ENCODE measurements at regions not wholly inside any gene's neighbourhood (a gene's known extent, or its start where the extent isn't known, plus 50 kb on each side); places are given as distances from the start of the nearest gene placed in this dataset.

DNA sequence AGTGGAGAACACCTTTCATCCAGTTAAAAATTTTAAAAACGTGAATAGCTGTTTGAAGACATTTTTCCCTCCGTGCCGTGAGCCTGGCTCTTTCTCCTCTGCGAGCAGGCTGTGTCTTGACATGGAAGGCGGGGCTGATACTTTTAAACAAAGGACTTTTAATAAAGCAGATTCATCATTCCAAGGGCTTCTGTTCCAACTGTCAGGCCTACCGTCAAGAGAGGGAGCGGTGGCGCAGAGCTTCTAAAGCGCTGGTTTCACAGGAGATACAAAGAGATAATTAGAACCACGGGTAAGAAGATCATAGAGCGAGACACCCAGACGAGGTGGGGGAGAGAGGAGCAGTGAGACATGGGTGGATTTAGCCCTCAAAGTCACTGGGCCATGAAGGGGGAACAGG, 247.4 kb upstream of the C1orf174 start:
- TF ChIP-seq EGR1 (IDR thresholded peaks at IDR 0.05) (no peak), FOXM1 (IDR thresholded peaks at IDR 0.05; ENCODE audit: borderline replicate concordance, low read depth) (no peak), TAF1 (IDR thresholded peaks at IDR 0.05; ENCODE audit: low read depth) (no peak), TEAD4 (IDR thresholded peaks at IDR 0.05) (no peak), YY1 (IDR thresholded peaks at IDR 0.05; ENCODE audit: low read depth) (no peak), CEBPB (IDR thresholded peaks at IDR 0.05) (no peak), NFIC (IDR thresholded peaks at IDR 0.05) (no peak)
- TF ChIP-seq, protein P1, sequence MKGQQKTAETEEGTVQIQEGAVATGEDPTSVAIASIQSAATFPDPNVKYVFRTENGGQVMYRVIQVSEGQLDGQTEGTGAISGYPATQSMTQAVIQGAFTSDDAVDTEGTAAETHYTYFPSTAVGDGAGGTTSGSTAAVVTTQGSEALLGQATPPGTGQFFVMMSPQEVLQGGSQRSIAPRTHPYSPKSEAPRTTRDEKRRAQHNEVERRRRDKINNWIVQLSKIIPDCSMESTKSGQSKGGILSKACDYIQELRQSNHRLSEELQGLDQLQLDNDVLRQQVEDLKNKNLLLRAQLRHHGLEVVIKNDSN (IDR thresholded peaks at IDR 0.05) = no peak

DNA sequence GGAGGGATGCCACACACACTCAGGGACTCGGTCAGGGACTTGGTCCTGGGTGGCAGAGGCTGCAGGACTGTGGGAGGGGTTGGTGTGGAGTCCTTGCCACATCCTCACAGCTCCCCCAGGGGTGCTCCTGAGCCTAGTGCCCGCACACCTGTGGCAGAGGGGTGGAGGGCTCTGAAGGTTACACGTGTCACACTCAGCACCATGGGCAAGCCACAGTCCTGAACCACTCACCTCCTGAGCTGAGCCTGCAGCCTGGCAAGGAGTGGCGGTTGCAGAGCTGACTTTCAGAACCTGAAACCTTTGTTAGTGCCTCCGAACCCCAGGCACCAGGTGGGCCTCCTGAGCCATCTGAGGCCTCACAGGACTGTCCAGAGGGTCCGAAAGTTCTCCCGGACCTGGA, 249.2 kb upstream of the C1orf174 start:
- TF ChIP-seq CREB1 (IDR thresholded peaks at IDR 0.05; ENCODE audit: low read depth) (no peak), NFIC (IDR thresholded peaks at IDR 0.05) (no peak), EP300 (IDR thresholded peaks at IDR 0.05; ENCODE audit: borderline replicate concordance) (no peak), TCF12 (IDR thresholded peaks at IDR 0.05; ENCODE audit: low read depth) (no peak), TAF1 (IDR thresholded peaks at IDR 0.05; ENCODE audit: low read depth) (no peak), EGR1 (IDR thresholded peaks at IDR 0.05) (no peak), FOXM1 (IDR thresholded peaks at IDR 0.05; ENCODE audit: borderline replicate concordance, low read depth) (no peak), ZBTB7A (IDR thresholded peaks at IDR 0.05; ENCODE audit: low read depth) (no peak), TEAD4 (IDR thresholded peaks at IDR 0.05) (no peak), RAD21 (IDR thresholded peaks at IDR 0.05; ENCODE audit: low read depth) (no peak), YY1 (IDR thresholded peaks at IDR 0.05; ENCODE audit: low read depth) (no peak)
- TF ChIP-seq, protein P2, sequence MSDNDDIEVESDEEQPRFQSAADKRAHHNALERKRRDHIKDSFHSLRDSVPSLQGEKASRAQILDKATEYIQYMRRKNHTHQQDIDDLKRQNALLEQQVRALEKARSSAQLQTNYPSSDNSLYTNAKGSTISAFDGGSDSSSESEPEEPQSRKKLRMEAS (IDR thresholded peaks at IDR 0.05) = no peak
- TF ChIP-seq, protein P3, sequence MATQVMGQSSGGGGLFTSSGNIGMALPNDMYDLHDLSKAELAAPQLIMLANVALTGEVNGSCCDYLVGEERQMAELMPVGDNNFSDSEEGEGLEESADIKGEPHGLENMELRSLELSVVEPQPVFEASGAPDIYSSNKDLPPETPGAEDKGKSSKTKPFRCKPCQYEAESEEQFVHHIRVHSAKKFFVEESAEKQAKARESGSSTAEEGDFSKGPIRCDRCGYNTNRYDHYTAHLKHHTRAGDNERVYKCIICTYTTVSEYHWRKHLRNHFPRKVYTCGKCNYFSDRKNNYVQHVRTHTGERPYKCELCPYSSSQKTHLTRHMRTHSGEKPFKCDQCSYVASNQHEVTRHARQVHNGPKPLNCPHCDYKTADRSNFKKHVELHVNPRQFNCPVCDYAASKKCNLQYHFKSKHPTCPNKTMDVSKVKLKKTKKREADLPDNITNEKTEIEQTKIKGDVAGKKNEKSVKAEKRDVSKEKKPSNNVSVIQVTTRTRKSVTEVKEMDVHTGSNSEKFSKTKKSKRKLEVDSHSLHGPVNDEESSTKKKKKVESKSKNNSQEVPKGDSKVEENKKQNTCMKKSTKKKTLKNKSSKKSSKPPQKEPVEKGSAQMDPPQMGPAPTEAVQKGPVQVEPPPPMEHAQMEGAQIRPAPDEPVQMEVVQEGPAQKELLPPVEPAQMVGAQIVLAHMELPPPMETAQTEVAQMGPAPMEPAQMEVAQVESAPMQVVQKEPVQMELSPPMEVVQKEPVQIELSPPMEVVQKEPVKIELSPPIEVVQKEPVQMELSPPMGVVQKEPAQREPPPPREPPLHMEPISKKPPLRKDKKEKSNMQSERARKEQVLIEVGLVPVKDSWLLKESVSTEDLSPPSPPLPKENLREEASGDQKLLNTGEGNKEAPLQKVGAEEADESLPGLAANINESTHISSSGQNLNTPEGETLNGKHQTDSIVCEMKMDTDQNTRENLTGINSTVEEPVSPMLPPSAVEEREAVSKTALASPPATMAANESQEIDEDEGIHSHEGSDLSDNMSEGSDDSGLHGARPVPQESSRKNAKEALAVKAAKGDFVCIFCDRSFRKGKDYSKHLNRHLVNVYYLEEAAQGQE (IDR thresholded peaks at IDR 0.05; ENCODE audit: low read depth) = no peak
- TF ChIP-seq, protein P1 (IDR thresholded peaks at IDR 0.05) = no peak

DNA sequence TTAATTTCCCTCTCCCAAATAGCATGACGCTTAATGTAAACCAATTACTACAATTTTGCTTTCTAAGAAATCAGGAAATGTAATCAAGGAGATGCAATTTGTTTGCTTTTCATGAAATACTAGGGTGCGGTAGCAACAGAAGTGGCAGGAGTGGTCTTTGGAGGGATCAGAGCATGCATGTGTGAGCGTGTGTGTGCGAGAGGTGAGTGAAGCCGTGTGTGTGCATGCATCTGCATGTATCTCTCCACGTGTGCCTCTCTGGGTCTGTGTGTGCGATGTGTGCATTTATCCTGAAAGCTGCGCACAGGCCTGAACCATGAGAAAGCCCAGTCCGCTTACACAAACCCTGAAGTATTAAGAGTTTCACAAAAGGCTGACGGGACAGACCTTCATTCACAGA, 249.8 kb upstream of the C1orf174 start:
- TF ChIP-seq EGR1 (IDR thresholded peaks at IDR 0.05) (no peak), CEBPB (IDR thresholded peaks at IDR 0.05) (no peak), RAD21 (IDR thresholded peaks at IDR 0.05; ENCODE audit: low read depth) (no peak), ZBTB7A (IDR thresholded peaks at IDR 0.05; ENCODE audit: low read depth) (no peak), EP300 (IDR thresholded peaks at IDR 0.05; ENCODE audit: borderline replicate concordance) (no peak), FOXM1 (IDR thresholded peaks at IDR 0.05; ENCODE audit: borderline replicate concordance, low read depth) (no peak), TEAD4 (IDR thresholded peaks at IDR 0.05) (no peak), NFIC (IDR thresholded peaks at IDR 0.05) (no peak)
- TF ChIP-seq, protein P1 (IDR thresholded peaks at IDR 0.05) = no peak
- TF ChIP-seq, protein P2 (IDR thresholded peaks at IDR 0.05) = no peak

DNA sequence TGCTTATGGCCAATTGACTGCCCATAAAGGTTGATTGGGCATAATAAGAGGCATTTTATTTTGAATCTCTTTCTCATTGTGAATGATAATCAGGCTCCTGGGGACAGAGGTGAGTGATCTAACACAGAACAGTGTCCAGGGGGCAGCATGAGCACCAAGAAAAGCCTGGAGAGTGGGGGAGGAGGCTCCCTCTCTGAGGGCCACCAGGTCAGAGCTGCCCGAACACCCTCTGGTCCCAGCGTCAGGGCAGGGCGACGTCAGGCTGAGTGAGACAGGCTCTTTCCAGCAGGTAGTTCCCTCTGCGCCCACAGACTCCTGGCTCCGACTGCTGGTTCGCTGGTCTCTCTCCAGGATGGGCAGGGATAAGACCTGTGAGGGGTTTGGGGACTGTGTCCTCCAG, 250.2 kb upstream of the C1orf174 start:
- TF ChIP-seq TEAD4 (IDR thresholded peaks at IDR 0.05) = no peak
- TF ChIP-seq, protein P1 (IDR thresholded peaks at IDR 0.05) = no peak
- TF ChIP-seq CEBPB (IDR thresholded peaks at IDR 0.05) = no peak
- TF ChIP-seq, protein P3 (IDR thresholded peaks at IDR 0.05; ENCODE audit: low read depth) = no peak

DNA sequence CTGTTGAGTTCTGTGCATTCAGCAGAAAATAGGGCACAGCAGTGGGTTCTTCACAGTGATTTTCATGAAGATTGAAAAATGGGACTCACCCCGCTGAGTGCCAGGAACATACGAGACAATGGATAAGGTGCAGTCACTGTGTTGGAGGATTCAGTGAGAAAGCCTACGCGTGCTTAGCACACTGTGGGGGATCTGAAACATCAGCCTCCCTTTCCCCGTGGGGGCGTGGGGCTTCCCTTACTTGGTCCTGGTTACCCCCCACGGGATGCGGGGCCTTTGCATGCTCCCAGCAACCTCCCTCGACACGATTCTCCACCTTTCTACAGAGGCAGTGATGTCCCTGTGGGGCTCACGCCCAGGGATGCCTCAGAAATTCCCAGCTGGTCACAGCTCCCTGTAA, 252.2 kb upstream of the C1orf174 start:
- TF ChIP-seq TEAD4 (IDR thresholded peaks at IDR 0.05) (no peak), TAF1 (IDR thresholded peaks at IDR 0.05; ENCODE audit: low read depth) (no peak), CEBPB (IDR thresholded peaks at IDR 0.05) (no peak), NFIC (IDR thresholded peaks at IDR 0.05) (no peak), CREB1 (IDR thresholded peaks at IDR 0.05; ENCODE audit: low read depth) (no peak), RAD21 (IDR thresholded peaks at IDR 0.05; ENCODE audit: low read depth) (no peak)
- TF ChIP-seq, protein P3 (IDR thresholded peaks at IDR 0.05; ENCODE audit: low read depth) = no peak
- TF ChIP-seq, protein P2 (IDR thresholded peaks at IDR 0.05) = no peak
- TF ChIP-seq, protein P1 (IDR thresholded peaks at IDR 0.05) = no peak

All from Ishikawa (cell line).